ENCODE measurements at regions not wholly inside any gene's neighbourhood (a gene's known extent, or its start where the extent isn't known, plus 50 kb on each side); places are given as distances from the start of the nearest gene placed in this dataset.
"Not testable (repeated sequence)": the region's sequence is repeated elsewhere in the genome, so short reads cannot be mapped to it uniquely, and the experiment has no call there.

DNA sequence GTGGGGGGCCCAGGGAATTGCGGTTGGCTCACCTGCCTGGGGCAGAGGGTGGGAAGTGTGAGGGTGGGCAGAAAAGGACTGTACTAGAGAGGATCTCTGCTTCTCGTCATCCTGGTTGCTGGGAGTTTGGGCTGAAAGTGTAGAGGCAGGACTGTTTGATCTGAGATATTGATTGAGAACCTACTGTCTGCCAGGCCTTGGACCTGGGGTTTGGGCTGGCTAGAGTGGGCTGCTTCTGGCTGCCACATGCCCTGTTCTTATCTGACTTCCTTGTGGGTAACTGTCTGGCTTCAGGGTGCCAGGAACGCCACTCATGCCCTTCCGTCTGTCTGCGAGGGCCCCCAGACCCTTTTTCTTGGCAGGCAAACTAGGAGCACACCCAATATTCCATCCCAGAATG is 200.9 kb downstream of the FOXD2 start:
- DNase-seq = no peak

DNA sequence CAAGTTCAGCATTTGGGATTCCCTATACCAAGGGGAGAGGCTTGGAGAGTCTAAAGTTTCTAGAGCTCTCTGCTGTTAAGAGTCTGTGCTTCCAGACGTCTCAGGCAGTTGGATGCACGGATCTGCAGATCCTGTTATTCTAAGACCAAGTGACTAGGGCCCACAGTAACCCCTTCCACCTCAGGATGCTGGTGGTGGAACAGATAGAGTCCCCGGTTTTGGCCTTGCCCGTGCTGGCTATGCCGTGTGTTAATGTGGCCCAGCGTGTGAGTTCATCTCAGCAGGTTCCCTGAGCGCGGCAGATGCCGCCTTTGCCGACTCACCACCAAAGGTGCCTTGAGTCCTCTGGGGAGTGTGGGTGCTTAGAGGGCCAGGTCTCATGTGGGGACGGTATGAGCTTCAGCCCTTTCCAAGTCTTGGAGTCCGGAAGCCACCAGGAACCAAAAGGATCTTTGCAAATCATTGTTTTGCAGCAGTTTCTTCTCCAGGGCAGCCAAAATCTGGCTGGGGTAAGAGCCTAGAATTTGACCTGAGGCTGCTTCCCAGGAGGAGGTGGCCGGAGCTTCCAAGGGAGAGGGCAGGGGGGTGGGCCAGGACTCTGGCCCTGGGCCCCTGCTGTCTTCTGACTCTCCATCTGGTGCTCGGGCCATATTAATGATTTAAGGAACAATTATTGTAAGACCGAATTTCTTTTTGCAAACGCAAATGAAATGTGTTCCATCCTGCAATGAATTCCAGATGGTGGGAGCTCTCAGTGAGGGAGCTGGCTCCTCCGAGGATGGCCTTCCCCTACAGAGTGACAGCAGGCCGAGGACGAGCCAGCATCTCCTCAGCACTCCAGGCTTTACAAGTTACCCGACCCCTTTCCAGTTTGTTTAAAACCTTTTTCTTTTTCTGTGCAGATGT is 205.7 kb downstream of the FOXD2 start:
- DNase-seq = no peak

DNA sequence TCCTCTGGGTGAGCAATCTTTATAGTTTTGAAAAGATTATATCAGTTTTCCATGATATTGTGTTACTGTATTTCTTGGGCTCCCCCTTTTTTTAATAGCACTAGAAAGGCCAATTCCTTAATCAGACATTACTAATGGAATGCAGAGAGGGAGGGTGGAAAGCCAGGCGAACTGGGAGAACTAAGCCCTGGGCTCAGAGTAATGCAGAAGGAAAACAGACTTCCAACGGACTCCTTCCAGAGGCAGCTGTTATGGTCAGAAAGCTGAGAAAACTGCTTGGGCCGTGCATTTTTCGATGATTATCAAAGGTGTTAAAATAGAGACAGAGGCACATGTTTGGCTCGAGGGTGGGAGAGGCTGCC is 206.3 kb downstream of the FOXD2 start:
- no peak for DNase-seq

DNA sequence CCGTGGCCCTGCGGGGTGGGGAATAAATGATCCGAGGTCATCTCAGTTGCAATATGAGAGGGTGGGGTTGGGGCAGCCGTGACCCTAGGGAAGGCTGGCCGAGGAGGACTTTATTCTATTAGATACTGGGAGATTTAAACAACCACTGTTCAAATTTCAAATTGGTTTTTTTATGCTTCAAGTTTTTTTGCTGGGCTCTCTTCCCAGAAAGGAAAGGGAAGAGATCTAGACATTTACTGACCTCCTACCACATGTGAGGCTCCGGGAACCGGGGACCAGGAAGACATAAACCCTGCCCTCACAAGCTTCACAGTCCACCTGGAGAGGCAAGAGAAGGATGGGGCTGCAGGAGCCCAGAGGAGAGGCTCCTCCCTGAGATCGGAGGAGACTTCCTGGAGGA is 207.3 kb downstream of the FOXD2 start:
- DNase-seq = no peak

DNA sequence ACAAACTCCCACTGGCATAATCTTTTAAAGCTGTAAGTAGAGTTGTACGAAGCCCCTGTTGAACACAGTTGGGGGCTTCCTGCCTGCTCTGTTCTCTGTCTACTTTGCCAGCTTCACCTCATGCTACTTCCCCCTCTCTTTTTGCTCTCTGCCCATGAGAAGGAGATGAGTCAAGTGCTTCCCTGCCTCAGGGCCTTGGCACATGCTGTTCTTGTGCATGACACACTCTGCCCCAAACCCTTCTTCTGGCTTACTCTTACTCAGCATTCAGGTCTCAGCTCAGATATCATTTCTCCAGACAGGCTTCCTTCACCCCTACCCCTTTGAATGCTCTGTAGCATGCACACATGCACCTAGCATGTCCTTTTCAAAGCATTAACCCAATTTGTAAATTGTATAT is 208.8 kb downstream of the FOXD2 start:
- no peak for DNase-seq

- no peak for DNase-seq
Measured at GRCh38 chr1:47647327-47647845, 209.5 kb downstream of the FOXD2 start.

DNA sequence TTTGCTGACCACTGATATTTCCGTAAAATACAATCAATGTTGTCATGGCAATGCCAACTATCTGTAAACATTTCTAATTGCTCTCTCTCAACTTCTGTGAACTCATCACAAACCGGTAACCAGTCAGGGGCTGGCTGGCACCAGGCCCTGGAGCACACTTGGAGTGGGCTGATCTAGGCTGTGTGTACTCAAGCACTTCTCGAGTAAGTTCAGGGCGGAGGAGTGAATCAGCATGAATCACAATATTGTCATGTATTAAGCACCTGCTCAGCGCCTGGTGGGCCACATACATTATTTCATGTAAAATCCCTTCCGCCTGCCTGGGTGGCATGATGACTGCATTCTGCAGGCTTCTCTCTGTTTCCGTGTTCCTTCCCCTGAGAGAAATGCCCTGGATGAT is 212.4 kb downstream of the FOXD2 start:
- DNase-seq = no peak

- no peak for DNase-seq
Measured at GRCh38 chr1:47650611-47651010, 212.8 kb downstream of the FOXD2 start.

GRCh38 chr1:47651311-47652089 is 213.7 kb downstream of the FOXD2 start:
- DNase-seq = no peak

GRCh38 chr1:47655521-47656300 is 217.9 kb downstream of the FOXD2 start:
- no peak for DNase-seq

- no peak for DNase-seq
Measured at GRCh38 chr1:47656719-47657685, 219.2 kb downstream of the FOXD2 start.

DNA sequence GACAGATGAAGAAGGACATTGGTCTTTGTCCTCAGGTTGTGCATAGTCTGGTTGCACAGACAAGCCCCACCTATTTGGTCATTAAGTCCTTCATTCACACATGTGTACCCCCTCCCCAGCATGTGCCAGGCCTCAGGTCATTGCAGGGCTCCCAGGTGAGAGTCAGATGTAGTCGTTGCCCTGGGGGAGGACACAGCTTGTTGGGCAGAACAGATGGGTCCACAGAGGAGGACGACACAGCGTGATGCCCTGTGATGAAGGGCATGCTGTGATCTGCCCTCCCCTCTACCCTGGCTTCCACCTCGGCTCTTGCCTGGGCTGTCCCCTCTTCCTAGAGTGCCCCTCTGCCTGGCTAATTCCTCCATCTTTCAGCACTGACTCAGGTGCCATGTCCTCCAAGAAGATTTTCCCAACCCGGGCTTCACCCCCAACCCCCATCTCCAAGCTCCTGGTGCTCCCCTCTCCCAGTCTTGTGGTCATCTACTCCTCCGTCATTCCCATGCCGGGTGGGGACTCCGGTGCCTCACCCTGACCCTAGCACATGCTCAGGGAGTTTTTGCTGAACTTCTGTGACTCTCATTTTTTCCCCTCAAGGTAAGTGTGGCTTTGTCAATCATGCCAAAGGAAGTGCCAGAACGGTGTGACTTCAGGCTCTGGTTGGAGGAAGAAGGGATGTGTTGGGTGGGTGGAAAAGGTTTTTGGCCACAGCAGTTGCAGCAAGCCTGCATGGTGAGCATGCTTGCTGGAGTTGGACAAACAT is 220.5 kb downstream of the FOXD2 start:
- DNase-seq = no peak

GRCh38 chr1:47659146-47659545 is 221.3 kb downstream of the FOXD2 start:
- DNase-seq = no peak

DNA sequence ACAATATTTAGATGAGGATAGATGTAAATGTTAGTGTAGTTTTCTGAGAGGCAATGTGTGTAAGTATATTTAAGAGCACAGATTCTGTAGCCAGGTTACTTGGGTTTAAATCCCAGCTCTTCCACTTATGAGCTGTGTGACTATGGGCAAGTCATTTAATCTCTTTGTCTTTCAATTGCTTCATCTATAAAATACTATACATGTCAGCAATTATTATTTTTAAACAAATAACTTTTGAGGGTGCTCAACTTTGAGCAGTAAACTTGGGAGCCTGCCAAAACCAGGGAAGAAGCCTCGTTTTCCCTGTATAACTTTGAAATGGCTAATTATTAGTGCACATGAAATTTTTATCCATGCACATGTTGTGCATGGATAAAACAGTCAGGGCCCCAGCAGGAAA is 222.8 kb downstream of the FOXD2 start:
- no peak for DNase-seq

- DNase-seq = no peak
Measured at GRCh38 chr1:47661040-47661439, 223.2 kb downstream of the FOXD2 start.

- DNase-seq = no peak
Measured at GRCh38 chr1:47662068-47662467, 224.2 kb downstream of the FOXD2 start.

GRCh38 chr1:47663286-47663685 is 225.4 kb downstream of the FOXD2 start:
- DNase-seq = no peak

GRCh38 chr1:47664356-47664755 is 226.5 kb downstream of the FOXD2 start:
- DNase-seq = no peak

GRCh38 chr1:47664896-47665295 is 227.1 kb downstream of the FOXD2 start:
- DNase-seq = not testable (repeated sequence)

- no peak for DNase-seq
Measured at GRCh38 chr1:47669081-47669585, 231.3 kb downstream of the FOXD2 start.

DNA sequence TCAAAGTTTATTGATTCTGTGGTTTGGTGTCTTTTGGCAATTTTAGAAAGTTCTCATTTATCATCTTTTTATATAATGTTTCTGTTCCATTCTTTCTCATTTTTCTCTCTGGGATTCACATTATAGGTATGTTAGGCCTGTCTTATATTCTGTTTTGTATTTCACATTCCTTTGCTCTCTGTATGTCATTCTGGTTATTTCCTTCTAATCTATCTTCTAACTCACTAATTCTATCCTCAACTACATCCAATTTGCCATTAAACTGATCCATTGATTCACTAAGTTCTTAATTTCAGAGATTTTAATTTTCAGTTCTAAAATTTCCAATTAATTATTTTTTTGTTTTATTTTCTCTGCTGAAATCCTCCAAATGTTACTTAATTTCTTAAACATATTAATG is 234.8 kb downstream of the FOXD2 start:
- DNase-seq = no peak
